SK-N-SH (cell line): ENCODE measurements at regions not wholly inside any gene's neighbourhood (a gene's known extent, or its start where the extent isn't known, plus 50 kb on each side); places are given as distances from the start of the nearest gene placed in this dataset.

Source experiments
- GABPA ChIP-seq: IDR thresholded peaks from 2 replicates; pipeline ENCODE4 v1.4.0; 2012; ENCODE audit warnings: low read depth, mild to moderate bottlenecking
- POLR2AphosphoS5 ChIP-seq: IDR thresholded peaks from 2 replicates; pipeline ENCODE4 v1.6.1; 2012; ENCODE audit warnings: low read depth, low read length
- RFX5 ChIP-seq: IDR thresholded peaks from 2 replicates; pipeline ENCODE4 v1.6.1; 2012; ENCODE audit warnings: mild to moderate bottlenecking, improper control_type of control experiment, low read length
- SMC3 ChIP-seq: IDR thresholded peaks from 2 replicates; pipeline ENCODE4 v1.6.1; 2012; ENCODE audit warnings: low read depth, low read length, improper control_type of control experiment
- USF2 ChIP-seq: fragments of 150-350 bp; IDR thresholded peaks from 2 replicates; pipeline ENCODE4 v1.6.1; 2017; ENCODE audit warnings: antibody characterized with exemption, low read length, low read depth, borderline replicate concordance
- TF ChIP-seq, protein P1 (sequence below): fragments of 200-600 bp; sonication (generic); IDR thresholded peaks from 2 replicates; pipeline ENCODE4 v1.6.1; 2017; ENCODE audit warnings: antibody characterized with exemption, mild to moderate bottlenecking, moderate library complexity

- TF ChIP-seq, protein P1, sequence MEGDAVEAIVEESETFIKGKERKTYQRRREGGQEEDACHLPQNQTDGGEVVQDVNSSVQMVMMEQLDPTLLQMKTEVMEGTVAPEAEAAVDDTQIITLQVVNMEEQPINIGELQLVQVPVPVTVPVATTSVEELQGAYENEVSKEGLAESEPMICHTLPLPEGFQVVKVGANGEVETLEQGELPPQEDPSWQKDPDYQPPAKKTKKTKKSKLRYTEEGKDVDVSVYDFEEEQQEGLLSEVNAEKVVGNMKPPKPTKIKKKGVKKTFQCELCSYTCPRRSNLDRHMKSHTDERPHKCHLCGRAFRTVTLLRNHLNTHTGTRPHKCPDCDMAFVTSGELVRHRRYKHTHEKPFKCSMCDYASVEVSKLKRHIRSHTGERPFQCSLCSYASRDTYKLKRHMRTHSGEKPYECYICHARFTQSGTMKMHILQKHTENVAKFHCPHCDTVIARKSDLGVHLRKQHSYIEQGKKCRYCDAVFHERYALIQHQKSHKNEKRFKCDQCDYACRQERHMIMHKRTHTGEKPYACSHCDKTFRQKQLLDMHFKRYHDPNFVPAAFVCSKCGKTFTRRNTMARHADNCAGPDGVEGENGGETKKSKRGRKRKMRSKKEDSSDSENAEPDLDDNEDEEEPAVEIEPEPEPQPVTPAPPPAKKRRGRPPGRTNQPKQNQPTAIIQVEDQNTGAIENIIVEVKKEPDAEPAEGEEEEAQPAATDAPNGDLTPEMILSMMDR = no peak
- TF ChIP-seq GABPA (no peak), RFX5 (no peak), POLR2AphosphoS5 (no peak), SMC3 (no peak), USF2 (no peak)
Observed at GRCh38 chr11:44417731-44418455, 108.0 kb upstream of the ALX4 start.
